ENCODE measurements at regions not wholly inside any gene's neighbourhood (a gene's known extent, or its start where the extent isn't known, plus 50 kb on each side); places are given as distances from the start of the nearest gene placed in this dataset.
"Not testable (repeated sequence)": the region's sequence is repeated elsewhere in the genome, so short reads cannot be mapped to it uniquely, and the experiment has no call there.

DNA sequence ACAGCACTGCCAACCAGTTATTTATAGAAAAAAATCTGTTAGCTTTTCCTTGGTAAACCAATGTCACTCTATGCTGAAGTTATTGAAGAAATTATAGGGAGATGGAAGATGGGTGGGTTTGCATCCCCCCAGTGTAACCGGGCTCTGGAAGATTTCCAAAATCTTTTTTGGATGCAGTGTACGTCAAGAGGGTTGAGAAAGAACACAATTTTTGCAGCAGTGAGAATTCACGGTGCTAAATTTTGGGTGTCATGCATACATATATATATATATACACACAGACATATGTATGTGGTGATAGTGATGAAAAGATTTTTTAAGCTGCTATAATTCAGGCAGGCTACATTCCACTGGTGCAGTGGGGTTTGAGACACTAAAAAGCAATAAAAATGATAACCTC lies 91.4 kb upstream of the MAGI3 start:
- DNase-seq = no peak

DNA sequence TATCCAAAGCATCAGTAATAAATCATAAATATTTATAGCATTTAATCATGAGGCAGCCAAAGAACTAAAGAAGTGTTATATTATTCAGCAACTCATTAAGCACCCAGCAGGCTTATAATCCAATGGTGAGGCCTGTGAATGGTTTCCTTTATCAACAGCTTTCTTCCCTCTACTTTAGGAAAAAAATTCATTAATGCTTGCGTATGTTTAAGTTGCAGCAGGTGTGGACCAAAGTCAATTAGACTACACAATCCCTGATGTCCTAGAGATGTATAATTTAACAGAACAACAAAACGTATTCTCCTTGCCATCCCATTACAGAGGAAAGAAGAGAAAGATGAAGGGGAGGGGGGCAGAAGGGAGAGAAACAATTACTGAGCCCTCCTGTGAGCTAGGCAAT lies 87.7 kb upstream of the MAGI3 start:
- no peak for DNase-seq

GRCh38 chr1:113303267-113303666 lies 87.0 kb upstream of the MAGI3 start:
- DNase-seq = no peak

GRCh38 chr1:113305029-113305428 lies 85.3 kb upstream of the MAGI3 start:
- not testable (repeated sequence) for DNase-seq

- no peak for DNase-seq
Measured at GRCh38 chr1:113307771-113308445, 82.4 kb upstream of the MAGI3 start.

GRCh38 chr1:113312651-113313050 lies 77.7 kb upstream of the MAGI3 start:
- DNase-seq = not testable (repeated sequence)

- no peak for DNase-seq
Measured at GRCh38 chr1:113314600-113314999, 75.7 kb upstream of the MAGI3 start.

DNA sequence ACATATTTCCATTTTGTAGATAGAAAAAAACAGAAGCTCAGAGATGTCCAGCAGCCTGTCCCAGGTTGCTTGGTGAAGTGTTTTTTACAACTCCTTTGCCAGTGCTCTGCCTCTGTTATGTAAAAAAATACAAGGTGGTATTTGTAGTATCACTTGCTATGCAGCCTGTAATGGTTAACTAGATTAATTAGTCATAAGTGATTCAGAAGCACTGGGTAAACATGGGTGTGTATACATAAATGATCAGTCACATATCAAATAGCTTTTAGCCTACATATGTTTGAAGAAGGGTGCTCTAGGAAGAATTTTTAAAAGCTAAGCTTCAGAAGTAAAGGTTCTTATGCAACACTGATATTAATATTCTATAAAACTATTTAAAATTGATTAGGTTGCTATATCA lies 70.0 kb upstream of the MAGI3 start:
- DNase-seq = no peak

GRCh38 chr1:113320972-113321680 lies 69.2 kb upstream of the MAGI3 start:
- DNase-seq = no peak

DNA sequence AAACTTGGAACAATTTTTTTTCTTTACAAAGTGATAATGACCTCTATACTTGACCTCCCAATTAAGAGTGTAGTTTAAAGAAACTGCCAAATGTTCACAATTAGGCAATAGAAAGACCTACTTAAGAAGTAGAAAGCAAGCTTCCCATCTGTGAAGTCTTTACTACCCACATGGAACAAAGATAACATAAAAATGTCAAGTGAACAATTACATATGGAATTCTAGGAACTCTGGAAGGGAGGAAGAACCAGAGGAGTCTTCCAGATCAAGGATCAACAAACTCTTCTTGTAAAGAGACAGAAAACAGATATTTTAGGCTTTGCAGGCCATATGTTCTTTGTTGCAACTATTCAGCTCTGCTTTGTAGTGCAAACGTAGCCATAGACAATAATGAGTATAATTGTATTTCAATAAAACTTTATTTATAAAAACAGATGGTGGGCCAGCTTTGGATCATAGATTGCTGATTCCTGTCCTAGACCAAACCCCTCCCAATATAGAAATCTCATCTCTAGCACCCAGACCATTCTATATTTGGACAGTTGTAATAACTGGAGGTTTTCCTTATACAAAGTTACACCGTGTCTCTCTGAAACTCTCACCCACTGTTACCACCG lies 68.4 kb upstream of the MAGI3 start:
- no peak for DNase-seq

- no peak for DNase-seq
Measured at GRCh38 chr1:113322439-113322838, 67.9 kb upstream of the MAGI3 start.

GRCh38 chr1:113325022-113325421 lies 65.3 kb upstream of the MAGI3 start:
- DNase-seq = no peak

GRCh38 chr1:113326976-113327375 lies 63.3 kb upstream of the MAGI3 start:
- DNase-seq = no peak

GRCh38 chr1:113333056-113333455 lies 57.3 kb upstream of the MAGI3 start:
- no peak for DNase-seq

GRCh38 chr1:113340038-113340437 lies 50.3 kb upstream of the MAGI3 start:
- DNase-seq = no peak
